Erythroblast (primary cell): ENCODE measurements at regions not wholly inside any gene's neighbourhood (a gene's known extent, or its start where the extent isn't known, plus 50 kb on each side); places are given as distances from the start of the nearest gene placed in this dataset.

ENCODE experiments used
- GATA1 ChIP-seq: IDR thresholded peaks from 2 replicates; pipeline ENCODE4 v1.6.1; 2011; ENCODE audit warnings: low read depth, mild to moderate bottlenecking, control low read depth, low read length, moderate library complexity
- POLR2A ChIP-seq: IDR thresholded peaks from 2 replicates; pipeline ENCODE4 v1.6.1; 2011; ENCODE audit warnings: mild to moderate bottlenecking, low read length

DNA sequence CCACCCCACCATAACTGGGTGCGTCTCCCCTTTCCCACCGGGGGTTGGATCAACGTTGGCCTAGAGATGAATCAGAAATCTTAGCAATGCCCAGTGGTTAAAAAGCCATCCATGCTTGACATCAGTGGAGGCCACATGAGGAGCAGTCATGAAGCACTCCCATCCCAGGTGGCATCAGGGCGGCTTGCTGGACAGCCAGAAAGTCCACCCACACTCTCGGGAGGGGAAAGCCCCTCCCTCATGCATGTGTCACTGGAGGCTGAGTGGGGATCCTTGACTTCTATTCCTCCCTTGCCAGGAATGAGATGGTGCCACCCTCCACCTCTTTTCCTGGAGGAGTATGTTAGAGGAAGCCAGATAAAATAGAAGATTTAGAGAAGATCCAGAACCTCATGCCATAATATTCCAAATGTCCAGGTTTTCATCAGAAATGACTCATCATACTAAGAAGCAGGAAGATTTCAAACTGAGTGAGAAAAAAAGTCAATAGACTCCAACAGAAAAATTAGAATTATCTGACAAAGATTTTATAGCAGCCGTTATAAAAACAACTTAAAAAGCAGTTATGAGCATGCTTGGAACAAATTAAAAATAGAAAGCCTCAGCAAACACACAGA lies 507.1 kb upstream of the ID2 start:
- TF ChIP-seq POLR2A (no peak), GATA1 (no peak)
